ENCODE measurements at regions not wholly inside any gene's neighbourhood (a gene's known extent, or its start where the extent isn't known, plus 50 kb on each side); places are given as distances from the start of the nearest gene placed in this dataset.

GRCh38 chr1:25022361-25023189 is 92.5 kb upstream of the RUNX3 start:
- TF ChIP-seq CTCF (IDR thresholded peaks at IDR 0.05; ENCODE audit: poor library complexity) (no peak), EZH2 (IDR thresholded peaks at IDR 0.05; ENCODE audit: borderline replicate concordance) (no peak), EZH2phosphoT487 (IDR thresholded peaks at IDR 0.05; ENCODE audit: low read depth, severe bottlenecking, unreplicated experiment) (no peak)
